GM23338 (cell line): ENCODE measurements at regions not wholly inside any gene's neighbourhood (a gene's known extent, or its start where the extent isn't known, plus 50 kb on each side); places are given as distances from the start of the nearest gene placed in this dataset.

Experiments
- ATAC-seq: fragments of 200-7000 bp; cut with Tn5 transposase; 3 replicates; pipeline ENCODE4 v1.9.1; 2020
- DNase-seq: peaks from one replicate; pipeline ENCODE4 v3.0.0-alpha.2; 2015; ENCODE audit warnings: low spot score
- H2AFZ ChIP-seq: fragments of 200-600 bp; sonication (generic); 2 replicates; pipeline ENCODE4 v1.8.0; 2016; ENCODE audit warnings: antibody characterized with exemption, mild to moderate bottlenecking, moderate library complexity
- H3F3A ChIP-seq: fragments of 200-600 bp; sonication (generic); replicated peaks from 2 replicates; pipeline ENCODE4 v1.8.0; 2017; ENCODE audit warnings: antibody characterized with exemption, mixed run types, low read depth
- H3K27ac ChIP-seq: fragments of 200-600 bp; sonication (generic); 2 replicates; pipeline ENCODE4 v1.6.1; 2016; ENCODE audit warnings: low read depth
- H3K27me3 ChIP-seq: fragments of 200-600 bp; sonication (generic); 2 replicates; pipeline ENCODE4 v1.8.0; 2016; ENCODE audit warnings: mild to moderate bottlenecking, mixed run types, moderate library complexity; ENCODE audit not compliant: insufficient read depth
- H3K36me3 ChIP-seq: fragments of 200-600 bp; sonication (generic); 2 replicates; pipeline ENCODE4 v1.8.0; 2016; ENCODE audit warnings: mild to moderate bottlenecking; ENCODE audit not compliant: insufficient read depth
- H3K4me1 ChIP-seq: fragments of 200-600 bp; sonication (generic); 2 replicates; pipeline ENCODE4 v1.8.0; 2016; ENCODE audit warnings: mild to moderate bottlenecking, moderate library complexity; ENCODE audit not compliant: insufficient read depth
- H3K4me2 ChIP-seq: fragments of 200-600 bp; sonication (generic); 2 replicates; pipeline ENCODE4 v1.7.1; 2017; ENCODE audit warnings: mixed run types
- H3K4me3 ChIP-seq: fragments of 200-600 bp; sonication (generic); 2 replicates; pipeline ENCODE4 v1.6.1; 2016; ENCODE audit warnings: mixed run types
- H3K79me2 ChIP-seq: fragments of 200-600 bp; sonication (generic); replicated peaks from 2 replicates; pipeline ENCODE4 v1.8.0; 2017; ENCODE audit warnings: mild to moderate bottlenecking; ENCODE audit not compliant: insufficient read depth
- H3K9me2 ChIP-seq: fragments of 200-600 bp; sonication (generic); 2 replicates; pipeline ENCODE4 v1.8.0; 2017; ENCODE audit not compliant: insufficient read depth
- H4K20me1 ChIP-seq: fragments of 200-600 bp; sonication (generic); replicated peaks from 2 replicates; pipeline ENCODE4 v1.8.0; 2017; ENCODE audit warnings: mild to moderate bottlenecking; ENCODE audit not compliant: insufficient read depth
- H3K27ac Mint-ChIP-seq: 2 replicates; pipeline ENCODE4 v1.8.0; 2020; ENCODE audit warnings: inconsistent platforms, mild to moderate bottlenecking, moderate library complexity, mixed read lengths
- H3K27me3 Mint-ChIP-seq: 3 replicates; pipeline ENCODE4 v1.8.0; 2022; ENCODE audit warnings: low read depth, mild to moderate bottlenecking, moderate library complexity, mixed read lengths, inconsistent platforms; ENCODE audit not compliant: insufficient read depth, poor library complexity
- H3K36me3 Mint-ChIP-seq: 3 replicates; pipeline ENCODE4 v1.8.0; 2021; ENCODE audit warnings: low read depth, mild to moderate bottlenecking, inconsistent platforms, moderate library complexity, mixed read lengths
- H3K4me1 Mint-ChIP-seq: 3 replicates; pipeline ENCODE4 v1.8.0; 2020; ENCODE audit warnings: mild to moderate bottlenecking, inconsistent platforms, mixed read lengths
- H3K4me3 Mint-ChIP-seq: 3 replicates; pipeline ENCODE4 v1.8.0; 2021; ENCODE audit warnings: moderate library complexity, mild to moderate bottlenecking, inconsistent platforms, mixed read lengths
- H3K9me3 Mint-ChIP-seq: 3 replicates; pipeline ENCODE4 v1.8.0; 2020; ENCODE audit warnings: moderate library complexity, mild to moderate bottlenecking, inconsistent platforms, mixed read lengths
- CREB1 ChIP-seq: fragments of 250-450 bp; sonication (Bioruptor Pico); IDR thresholded peaks from 2 replicates; pipeline ENCODE4 v1.5.0; 2020; ENCODE audit warnings: low read depth, mild to moderate bottlenecking, moderate library complexity
- ETS1 ChIP-seq: IDR thresholded peaks from 2 replicates; pipeline ENCODE4 v1.6.1; 2016; ENCODE audit warnings: antibody characterized with exemption
- EZH2 ChIP-seq: fragments of 200-600 bp; sonication (generic); IDR thresholded peaks from one replicate; pipeline ENCODE4 v1.8.0; 2017; ENCODE audit warnings: antibody characterized with exemption, mild to moderate bottlenecking, low read depth; ENCODE audit not compliant: unreplicated experiment
- EZH2phosphoT487 ChIP-seq: fragments of 200-600 bp; sonication (generic); IDR thresholded peaks from one replicate; pipeline ENCODE4 v1.8.1; 2018; ENCODE audit warnings: antibody characterized with exemption; ENCODE audit not compliant: unreplicated experiment
- JUNB ChIP-seq: IDR thresholded peaks from one replicate; pipeline ENCODE4 v1.6.1; 2016; ENCODE audit warnings: antibody characterized with exemption; ENCODE audit not compliant: unreplicated experiment
- NANOG ChIP-seq: IDR thresholded peaks from 2 replicates; pipeline ENCODE4 v1.6.1; 2016; ENCODE audit warnings: antibody characterized with exemption, borderline replicate concordance
- POLR2AphosphoS5 ChIP-seq: IDR thresholded peaks from 2 replicates; pipeline ENCODE4 v1.6.1; 2016; ENCODE audit warnings: antibody characterized with exemption, low read depth
- REST ChIP-seq: IDR thresholded peaks from one replicate; pipeline ENCODE4 v1.6.1; 2018; ENCODE audit warnings: antibody characterized with exemption; ENCODE audit not compliant: unreplicated experiment
- ZNF114 ChIP-seq: fragments of 250-450 bp; sonication (Bioruptor Pico); IDR thresholded peaks from 2 replicates; pipeline ENCODE4 v1.5.0; 2020; ENCODE audit warnings: mild to moderate bottlenecking, moderate library complexity
- ZNF331 ChIP-seq: fragments of 250-450 bp; sonication (Bioruptor Pico); IDR thresholded peaks from 2 replicates; pipeline ENCODE4 v1.5.0; 2020; ENCODE audit warnings: low read depth, mild to moderate bottlenecking, moderate library complexity
- ZNF462 ChIP-seq: fragments of 250-450 bp; sonication (Bioruptor Pico); IDR thresholded peaks from 2 replicates; pipeline ENCODE4 v1.5.0; 2020; ENCODE audit warnings: mild to moderate bottlenecking, moderate library complexity

GRCh38 chr14:98077176-98077575 is 1194.8 kb downstream of the BCL11B start:
- Mint-ChIP-seq H3K9me3 (no peaks in the 10 kb centered on the region; the same call in 2 of the 3 replicates), H3K27me3 (no peaks in the 10 kb centered on the region), H3K4me1 (0 out of 3 replicates have a peak, but pooled peaks cover under 1% of the 10 kb centered on the region), H3K27ac (no peak overlapping the region), H3K36me3 (no peaks in the 10 kb centered on the region), H3K4me3 (no peak overlapping the region)
- no peak overlapping the region for H3K4me2 ChIP-seq
- H3K4me1 ChIP-seq: no peaks in the 10 kb centered on the region
- no peaks in the 10 kb centered on the region for H4K20me1 ChIP-seq
- H3K79me2 ChIP-seq: no peaks in the 10 kb centered on the region
- no peaks in the 10 kb centered on the region for H3K27me3 ChIP-seq
- H3F3A ChIP-seq: no peaks in the 10 kb centered on the region
- no peaks in the 10 kb centered on the region for H3K36me3 ChIP-seq
- DNase-seq (no peak), ATAC-seq (no peak)
- no peak for TF ChIP-seq EZH2phosphoT487
- no peak overlapping the region for H3K4me3 ChIP-seq
- H3K9me2 ChIP-seq: peaks cover 4% of the 10 kb centered on the region
- H3K27ac ChIP-seq: no peak overlapping the region
- H2AFZ ChIP-seq: peak overlapping the region; percentile 66; the same call in 1 of the 2 replicates

DNA sequence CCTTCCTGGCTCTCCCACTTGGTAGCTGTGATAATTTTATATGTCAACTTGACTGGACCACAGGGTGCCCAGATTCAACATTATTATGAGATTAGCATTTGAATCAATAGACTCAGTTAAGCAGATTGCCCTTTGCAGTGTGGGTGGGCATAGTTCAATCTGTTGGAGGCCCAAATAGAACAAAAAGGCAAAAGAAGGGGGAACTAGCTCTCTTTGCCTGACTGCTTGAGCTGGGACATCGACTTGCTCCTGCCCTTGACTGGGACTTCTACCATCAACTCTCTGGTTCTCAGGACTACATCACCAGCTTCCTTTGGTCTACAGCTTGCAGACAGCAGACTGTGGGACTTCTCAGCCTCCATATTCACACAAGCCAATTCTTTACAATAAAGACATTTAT is 1189.2 kb downstream of the BCL11B start:
- no peak overlapping the region for H3K4me3 Mint-ChIP-seq
- TF ChIP-seq ZNF114 (no peak), JUNB (no peak), ETS1 (no peak), NANOG (no peak), POLR2AphosphoS5 (no peak), EZH2 (no peak), REST (no peak), CREB1 (CRISPR knock-in tag) (no peak), ZNF462 (no peak), ZNF331 (CRISPR knock-in tag) (no peak)

More for the DNA sequence above, 1189.2 kb downstream of the BCL11B start:
- H3F3A ChIP-seq: no peaks in the 10 kb centered on the region
- H3K4me1 ChIP-seq: peaks cover 7% of the 10 kb centered on the region; the same call in 1 of the 2 replicates
- no peaks in the 10 kb centered on the region for H3K36me3 ChIP-seq
- H3K36me3 Mint-ChIP-seq: no peaks in the 10 kb centered on the region; the same call in 2 of the 3 replicates
- H3K79me2 ChIP-seq: no peaks in the 10 kb centered on the region
- H3K4me2 ChIP-seq: no peak overlapping the region
- no peaks in the 10 kb centered on the region for H3K27me3 ChIP-seq
- H3K4me1 Mint-ChIP-seq: peaks cover 10% of the 10 kb centered on the region; the same call in 1 of the 3 replicates
- H3K27ac Mint-ChIP-seq: no peak overlapping the region
- no peaks in the 10 kb centered on the region for H4K20me1 ChIP-seq
- ATAC-seq: no peak
- no peak overlapping the region for H3K27ac ChIP-seq
- peaks cover 8% of the 10 kb centered on the region; the same call in 1 of the 3 replicates for H3K9me3 Mint-ChIP-seq
- no peaks in the 10 kb centered on the region for H3K27me3 Mint-ChIP-seq
- peak; percentile 1 for DNase-seq
- 0 out of 2 replicates have a peak, but pooled peaks cover 3% of the 10 kb centered on the region for H3K9me2 ChIP-seq
- H3K4me3 ChIP-seq: no peak overlapping the region
- 0 out of 2 replicates have a peak overlapping the region, but pooled peaks have one; percentile 84 for H2AFZ ChIP-seq
